Esophagus muscularis mucosa (tissue), 4 donors: ENCODE measurements at regions not wholly inside any gene's neighbourhood (a gene's known extent, or its start where the extent isn't known, plus 50 kb on each side); places are given as distances from the start of the nearest gene placed in this dataset.

Source experiments
- DNase-seq: peaks from one replicate; pipeline ENCODE4 v3.0.0-alpha.2; 2017; ENCODE audit errors: extremely low spot score
- H3K27ac ChIP-seq, 4 donors: fragments of 200-600 bp; sonication (generic); replicated peaks in 1 of 4; 1 replicate in 3 of 4; 2 replicates in 1 of 4; pipeline ENCODE4 v1.5.1; 2016 to 2019; ENCODE audit warnings: mild to moderate bottlenecking in 1 of 4
- H3K27me3 ChIP-seq, 4 donors: fragments of 200-600 bp; sonication (generic); one replicate each; pipeline versions ENCODE4 v1.5.1 to v1.6.0; 2016 to 2019
- H3K36me3 ChIP-seq, 4 donors: fragments of 200-600 bp; sonication (generic); one replicate each; pipeline ENCODE4 v1.5.1; 2016 to 2019
- H3K4me1 ChIP-seq, 4 donors: fragments of 200-600 bp; sonication (generic); one replicate each; pipeline ENCODE4 v1.5.1; 2016 to 2019
- H3K4me3 ChIP-seq, 4 donors: fragments of 200-600 bp; sonication (generic); 1 replicate in 2 of 4; 2 replicates in 2 of 4; pipeline ENCODE4 v1.5.1; 2016 to 2019; ENCODE audit warnings: mild to moderate bottlenecking in 4 of 4, moderate library complexity in 1 of 4
- H3K9me3 ChIP-seq, 4 donors: fragments of 200-600 bp; sonication (generic); 1 replicate in 3 of 4; 2 replicates in 1 of 4; pipeline ENCODE4 v1.5.1; 2016 to 2019
- EP300 ChIP-seq: sonication (generic); formaldehyde crosslinking; IDR thresholded peaks from one replicate; pipeline ENCODE4 v1.6.1; 2017; ENCODE audit warnings: antibody characterized with exemption
- POLR2A ChIP-seq: fragments of 450-650 bp; IDR thresholded peaks from one replicate; pipeline ENCODE4 v1.6.1; 2017; ENCODE audit warnings: antibody characterized with exemption, moderate library complexity, mild to moderate bottlenecking, low read depth
- POLR2AphosphoS5 ChIP-seq, 2 donors: sonication (generic); formaldehyde crosslinking; IDR thresholded peaks; one replicate each; pipeline ENCODE4 v1.6.1; 2017; ENCODE audit warnings: antibody characterized with exemption in 2 of 2
- WGBS: methylation state at CpG from one replicate; pipeline ENCODE4 v1.1.5; 2018; 5-methylcytosine and 5-hydroxymethylcytosine counted together
- intact Hi-C: fragments of 100-400 bp; cut with DNase I; formaldehyde crosslinking; loops from one replicate; pipeline ENCODE4 v1.15.1; 2023
- TF ChIP-seq, protein P1 (sequence below), 3 experiments: fragments of 200-600 bp in 2 of 3; fragments of 450-650 bp in 1 of 3; sonication (generic) in 2 of 3; IDR thresholded peaks; one replicate each; pipeline ENCODE4 v1.5.1; 2017 to 2019; ENCODE audit warnings: antibody characterized with exemption in 3 of 3, mild to moderate bottlenecking in 2 of 3, moderate library complexity in 1 of 3

DNA sequence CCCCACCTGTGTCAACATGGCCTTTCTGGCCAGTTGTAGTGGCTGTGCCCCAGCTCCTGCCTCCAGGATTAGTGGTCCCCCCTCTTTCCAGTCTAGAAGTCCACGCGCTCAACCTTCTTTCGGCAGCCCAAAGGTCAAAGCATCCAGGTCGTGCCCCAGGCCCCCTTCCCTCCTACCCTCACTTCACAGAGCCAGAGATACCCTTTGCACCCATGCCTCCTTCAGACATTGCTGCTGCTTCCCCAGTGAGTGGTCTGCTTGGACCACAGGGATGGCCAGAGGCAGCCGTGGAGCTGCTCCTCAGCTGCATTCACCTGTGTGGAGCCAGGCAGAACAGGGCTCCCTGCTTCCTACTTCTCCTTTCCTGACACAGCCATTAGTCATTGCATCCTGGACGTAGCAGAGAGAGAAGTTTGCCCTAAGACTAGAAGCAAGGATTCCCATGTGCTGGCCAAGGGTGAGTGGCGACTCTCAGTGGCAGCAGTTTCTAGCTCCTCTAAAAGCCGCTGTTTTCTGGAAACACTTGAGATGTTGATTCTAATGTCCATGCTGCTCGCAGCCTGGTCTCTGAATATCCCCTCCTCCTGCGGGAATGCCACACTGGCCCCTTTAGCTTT, 243.1 kb upstream of the SHH start:
- no peak overlapping the region for H3K4me3 ChIP-seq
- H3K27me3 ChIP-seq: peaks cover 0 to 17% (median 0%) of the 10 kb centered on the region in 4 donors
- no peaks in the 10 kb centered on the region for H3K36me3 ChIP-seq
- TF ChIP-seq EP300: no peak
- TF ChIP-seq, protein P1, sequence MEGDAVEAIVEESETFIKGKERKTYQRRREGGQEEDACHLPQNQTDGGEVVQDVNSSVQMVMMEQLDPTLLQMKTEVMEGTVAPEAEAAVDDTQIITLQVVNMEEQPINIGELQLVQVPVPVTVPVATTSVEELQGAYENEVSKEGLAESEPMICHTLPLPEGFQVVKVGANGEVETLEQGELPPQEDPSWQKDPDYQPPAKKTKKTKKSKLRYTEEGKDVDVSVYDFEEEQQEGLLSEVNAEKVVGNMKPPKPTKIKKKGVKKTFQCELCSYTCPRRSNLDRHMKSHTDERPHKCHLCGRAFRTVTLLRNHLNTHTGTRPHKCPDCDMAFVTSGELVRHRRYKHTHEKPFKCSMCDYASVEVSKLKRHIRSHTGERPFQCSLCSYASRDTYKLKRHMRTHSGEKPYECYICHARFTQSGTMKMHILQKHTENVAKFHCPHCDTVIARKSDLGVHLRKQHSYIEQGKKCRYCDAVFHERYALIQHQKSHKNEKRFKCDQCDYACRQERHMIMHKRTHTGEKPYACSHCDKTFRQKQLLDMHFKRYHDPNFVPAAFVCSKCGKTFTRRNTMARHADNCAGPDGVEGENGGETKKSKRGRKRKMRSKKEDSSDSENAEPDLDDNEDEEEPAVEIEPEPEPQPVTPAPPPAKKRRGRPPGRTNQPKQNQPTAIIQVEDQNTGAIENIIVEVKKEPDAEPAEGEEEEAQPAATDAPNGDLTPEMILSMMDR (IDR thresholded peaks at IDR 0.05): no peak
- no peak for TF ChIP-seq POLR2AphosphoS5 (IDR thresholded peaks at IDR 0.05)
- TF ChIP-seq POLR2A: no peak
- intact Hi-C loops: no loop called here
- no peaks in the 10 kb centered on the region for H3K4me1 ChIP-seq
- no peak for DNase-seq
- H3K27ac ChIP-seq: no peak overlapping the region
- 80% methylated on average over 9 of the region's 10 CpGs for WGBS
- no peaks in the 10 kb centered on the region for H3K9me3 ChIP-seq

DNA sequence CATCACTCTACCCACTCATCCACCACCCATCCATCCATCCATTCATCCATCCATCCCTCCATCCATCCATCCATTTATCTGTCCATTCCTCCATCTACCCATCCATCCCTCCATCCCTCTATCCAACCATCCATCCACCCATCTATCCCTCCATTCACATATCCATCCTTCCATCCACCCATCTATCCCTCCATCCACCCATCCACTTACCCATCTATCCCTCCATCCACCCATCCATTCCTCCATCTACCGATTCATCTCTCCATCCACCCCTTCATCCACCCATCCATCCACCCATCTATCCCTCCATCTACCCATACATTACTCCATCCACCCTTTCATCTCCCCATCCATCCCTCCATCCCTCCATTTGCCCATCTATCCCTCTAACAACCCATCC, 239.6 kb upstream of the SHH start:
- intact Hi-C loops: no loop called here
- H3K27ac ChIP-seq: no peak overlapping the region
- no peak overlapping the region for H3K4me3 ChIP-seq
- DNase-seq: no peak
- WGBS: 88% methylated on average over 1 of the region's 1 CpG
- TF ChIP-seq POLR2A (no peak), POLR2AphosphoS5 (IDR thresholded peaks at IDR 0.05) (no peak), EP300 (no peak)
- TF ChIP-seq, protein P1 (IDR thresholded peaks at IDR 0.05): no peak
- H3K36me3 ChIP-seq: no peaks in the 10 kb centered on the region
- H3K27me3 ChIP-seq: peaks cover 0 to 10% (median 0%) of the 10 kb centered on the region in 4 donors
- H3K9me3 ChIP-seq: no peaks in the 10 kb centered on the region
- H3K4me1 ChIP-seq: no peaks in the 10 kb centered on the region

DNA sequence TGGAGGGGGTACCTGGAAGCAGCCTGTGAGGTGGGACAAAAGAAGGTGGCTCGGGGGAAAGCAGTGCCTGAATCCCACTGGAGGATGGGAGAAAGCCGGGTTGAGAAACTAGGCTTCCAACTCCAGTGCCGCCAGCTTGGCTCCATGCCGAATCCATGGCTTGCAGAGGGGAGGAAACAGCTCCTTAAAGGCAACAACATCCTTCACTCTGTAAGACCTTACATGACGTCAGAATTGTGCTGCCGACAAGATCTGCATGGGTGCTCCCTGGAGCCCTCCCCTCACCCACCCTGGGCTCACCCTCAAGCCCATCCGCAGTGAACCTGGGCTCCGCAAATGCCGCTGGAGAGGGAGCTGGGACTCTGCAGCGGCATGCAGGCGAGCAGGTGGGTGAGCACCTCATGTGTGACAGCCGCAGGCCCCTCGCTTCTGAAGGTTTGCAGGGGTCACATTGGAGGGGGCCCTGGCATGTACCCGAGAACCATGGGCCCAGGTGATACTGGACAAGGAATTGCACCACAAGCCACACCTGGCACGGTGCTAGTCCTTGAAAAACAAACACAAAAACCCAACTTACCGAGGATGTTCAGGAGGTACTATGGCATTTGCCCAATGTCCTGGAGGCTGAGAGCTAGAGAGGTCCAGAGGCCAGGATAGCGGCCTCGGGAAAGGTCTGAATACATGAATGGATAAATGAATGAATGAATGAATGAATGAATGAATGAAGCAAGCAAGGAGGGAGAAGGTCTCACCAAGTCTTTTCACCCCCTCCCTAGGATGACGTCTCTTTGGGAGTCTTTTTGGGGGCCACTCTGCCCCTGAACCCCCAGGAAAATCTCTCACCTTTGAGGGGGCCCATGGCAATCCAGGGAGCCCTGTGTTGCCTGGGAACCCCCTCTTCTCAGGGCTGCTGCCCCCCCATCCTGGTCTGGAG, 238.6 kb upstream of the SHH start:
- Histone ChIP-seq H3K4me3 (no peak overlapping the region), H3K27ac (no peak overlapping the region), H3K36me3 (no peaks in the 10 kb centered on the region), H3K27me3 (peaks cover 0 to 10% (median 0%) of the 10 kb centered on the region in 4 donors), H3K4me1 (no peaks in the 10 kb centered on the region), H3K9me3 (no peaks in the 10 kb centered on the region)
- DNase-seq: no peak
- TF ChIP-seq, protein P1 (IDR thresholded peaks at IDR 0.05): no peak
- TF ChIP-seq POLR2A (no peak), EP300 (no peak), POLR2AphosphoS5 (IDR thresholded peaks at IDR 0.05) (no peak)
- WGBS: 87% methylated on average over 16 of the region's 19 CpGs
- intact Hi-C loops: no loop called here

DNA sequence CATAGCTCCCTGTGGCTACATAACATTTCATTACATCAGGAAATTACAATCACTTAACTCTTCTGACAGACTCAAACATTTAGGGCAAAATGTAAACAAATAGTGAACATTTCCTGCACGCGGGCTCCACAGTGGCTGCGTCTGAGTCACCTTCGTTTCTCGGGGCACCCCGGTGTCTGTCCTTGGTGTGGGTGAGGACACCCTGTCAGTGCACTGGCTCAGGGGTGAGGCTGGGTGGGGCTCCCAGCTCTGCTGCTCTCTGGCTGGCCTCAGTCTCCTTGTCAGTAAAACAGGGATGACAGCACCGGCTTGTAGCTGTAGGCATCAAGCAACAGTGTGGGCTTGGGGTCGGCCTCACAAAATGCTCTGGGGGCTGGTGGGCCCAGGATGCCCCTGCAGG, 237.1 kb upstream of the SHH start:
- Histone ChIP-seq H3K4me3 (no peak overlapping the region), H3K27me3 (peaks cover 0 to 4% (median 0%) of the 10 kb centered on the region in 4 donors), H3K27ac (no peak overlapping the region), H3K36me3 (no peaks in the 10 kb centered on the region), H3K4me1 (no peaks in the 10 kb centered on the region), H3K9me3 (no peaks in the 10 kb centered on the region)
- intact Hi-C loops: no loop called here
- WGBS: 77% methylated on average over 8 of the region's 8 CpGs
- no peak for DNase-seq
- TF ChIP-seq EP300 (no peak), POLR2AphosphoS5 (IDR thresholded peaks at IDR 0.05) (no peak), POLR2A (no peak)
- TF ChIP-seq, protein P1 (IDR thresholded peaks at IDR 0.05): no peak
